Cardiac fibroblast (primary cell): ENCODE measurements at regions not wholly inside any gene's neighbourhood (a gene's known extent, or its start where the extent isn't known, plus 50 kb on each side); places are given as distances from the start of the nearest gene placed in this dataset.

ENCODE experiments used
- DNase-seq, 2 donors: peaks; one replicate each; pipeline versions ENCODE4 v3.0.0 to v3.0.0-alpha.2; 2010; ENCODE audit warnings: low read depth in 2 of 2
- H3K4me3 ChIP-seq, 2 donors: replicated peaks in 1 of 2; 1 replicate in 1 of 2; 2 replicates in 1 of 2; pipeline ENCODE4 v1.5.1; 2011; ENCODE audit warnings: low read depth in 2 of 2, low read length in 2 of 2, mild to moderate bottlenecking in 2 of 2, moderate library complexity in 1 of 2
- CTCF ChIP-seq: IDR thresholded peaks from one replicate; pipeline ENCODE4 v1.5.1; 2011; ENCODE audit warnings: low read depth, mild to moderate bottlenecking, low read length, inconsistent platforms

GRCh38 chr4:130825284-130825683 lies 1729.3 kb downstream of the C4orf33 start:
- H3K4me3 ChIP-seq = no peak overlapping the region
- DNase-seq = no peak
- no peak for TF ChIP-seq CTCF

DNA sequence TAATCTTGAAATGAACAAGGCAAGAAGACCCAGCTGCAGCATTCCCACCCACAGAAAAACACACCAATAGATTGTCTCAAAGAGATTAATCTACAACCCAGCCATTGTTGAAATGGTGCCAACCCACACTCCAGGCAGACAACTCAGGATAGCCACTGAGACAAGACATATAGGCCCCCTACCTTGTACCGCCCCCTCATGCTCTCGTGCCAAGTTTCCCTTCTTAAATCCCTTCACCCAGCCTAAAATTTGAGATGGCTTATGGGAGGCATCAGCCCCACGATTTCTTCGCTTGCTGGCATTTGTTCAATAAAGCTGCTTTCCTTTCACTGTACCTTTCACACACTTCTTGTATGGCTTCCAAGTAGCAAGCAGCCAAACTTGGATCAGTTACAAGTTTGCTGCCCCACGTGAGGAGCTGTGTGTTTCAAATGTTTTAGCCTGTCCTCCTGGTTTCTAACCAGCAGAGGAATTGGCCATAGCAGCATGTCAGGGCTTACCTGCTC lies 1754.1 kb downstream of the C4orf33 start:
- no peak overlapping the region for H3K4me3 ChIP-seq
- no peak for TF ChIP-seq CTCF
- DNase-seq = peak in 1 of 2 donors; percentile 3

DNA sequence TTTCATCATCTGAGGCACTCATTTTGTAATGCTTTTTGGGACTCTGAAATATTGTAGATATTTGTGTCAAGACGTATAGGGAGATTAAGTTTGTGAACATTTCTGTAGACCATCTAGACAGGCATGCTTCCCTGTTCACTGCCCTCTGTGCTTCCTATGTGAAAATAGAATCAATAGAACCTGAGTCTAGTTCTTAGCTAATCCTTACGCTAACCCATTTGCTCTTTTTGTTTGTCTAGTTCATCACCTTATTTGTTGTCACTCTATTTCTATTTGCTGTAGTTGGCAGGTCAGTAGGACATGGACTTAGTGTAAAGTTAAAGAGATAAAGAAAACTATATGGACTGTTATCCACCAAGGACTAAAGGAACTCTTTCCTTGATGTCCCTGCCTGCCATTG lies 1755.2 kb downstream of the C4orf33 start:
- H3K4me3 ChIP-seq = no peak overlapping the region
- TF ChIP-seq CTCF = no peak

DNA sequence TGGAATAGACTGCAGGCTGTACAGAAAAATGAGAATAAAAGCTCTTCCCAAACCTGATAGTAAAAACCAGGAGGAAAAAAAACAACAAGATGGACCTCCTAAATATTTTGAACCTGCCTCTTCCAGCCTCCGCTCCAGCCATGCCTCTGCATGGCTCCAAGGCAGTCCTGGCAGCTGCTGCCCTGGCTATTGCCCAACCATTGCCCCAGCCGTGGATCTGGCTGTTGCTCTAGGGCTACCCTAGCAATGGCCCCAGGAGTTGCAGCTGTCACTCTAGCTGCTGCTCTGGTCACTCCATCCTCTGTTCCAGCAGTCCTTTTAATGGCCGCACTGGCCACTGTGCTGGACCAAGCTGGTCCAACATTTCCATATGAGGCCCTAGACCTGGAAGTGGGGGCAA lies 1756.0 kb downstream of the C4orf33 start:
- TF ChIP-seq CTCF = no peak
- DNase-seq = no peak
- H3K4me3 ChIP-seq = no peak overlapping the region

More for the DNA sequence above, 1755.2 kb downstream of the C4orf33 start:
- DNase-seq = no peak

GRCh38 chr4:130855533-130855932 lies 1759.6 kb downstream of the C4orf33 start:
- H3K4me3 ChIP-seq = no peak overlapping the region
- TF ChIP-seq CTCF = no peak
- DNase-seq = no peak

DNA sequence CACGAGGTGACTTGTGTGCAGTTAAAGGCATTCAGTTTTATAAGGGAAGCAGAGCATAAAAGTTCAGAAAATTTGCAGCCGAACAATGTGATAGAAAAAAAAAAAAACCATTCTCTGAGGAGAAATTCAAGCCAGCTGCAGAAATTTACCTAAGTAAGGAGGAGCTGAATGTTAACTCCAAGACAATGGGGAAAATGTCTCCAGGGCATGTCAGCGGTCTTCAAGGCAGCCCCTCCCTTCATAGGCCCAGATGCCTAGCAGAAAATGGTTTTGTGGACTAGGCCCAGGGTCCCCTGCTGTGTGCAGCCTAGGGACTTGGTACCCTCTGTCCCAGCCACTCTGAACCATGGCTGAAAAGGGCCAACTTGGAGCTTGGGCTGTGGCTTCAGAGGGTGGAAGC lies 1764.0 kb downstream of the C4orf33 start:
- no peak overlapping the region for H3K4me3 ChIP-seq
- no peak for TF ChIP-seq CTCF
- no peak for DNase-seq

GRCh38 chr4:130896920-130897319 lies 1801.0 kb downstream of the C4orf33 start:
- no peak overlapping the region for H3K4me3 ChIP-seq
- DNase-seq = no peak
- TF ChIP-seq CTCF = no peak
